ENCODE measurements at regions not wholly inside any gene's neighbourhood (a gene's known extent, or its start where the extent isn't known, plus 50 kb on each side); places are given as distances from the start of the nearest gene placed in this dataset.

GRCh38 chr3:152945556-152945955 is 110.6 kb downstream of the P2RY1 start:
- TF ChIP-seq RCOR1 (IDR thresholded peaks at IDR 0.05; ENCODE audit: low read depth, low read length) (no peak), CTCF (IDR thresholded peaks at IDR 0.05) (no peak), POLR2A (IDR thresholded peaks at IDR 0.05; ENCODE audit: low read length) (no peak), NR3C1 (IDR thresholded peaks at IDR 0.05) (no peak), ELK1 (IDR thresholded peaks at IDR 0.05; ENCODE audit: low read depth, low read length) (no peak), REST (IDR thresholded peaks at IDR 0.05) (no peak), ZSCAN20 (CRISPR knock-in tag; IDR thresholded peaks at IDR 0.05) (no peak), EHMT2 (IDR thresholded peaks at IDR 0.05; ENCODE audit: low read depth) (no peak)
